H1 (cell line): ENCODE measurements at regions not wholly inside any gene's neighbourhood (a gene's known extent, or its start where the extent isn't known, plus 50 kb on each side); places are given as distances from the start of the nearest gene placed in this dataset.

ENCODE experiments used
- CTCF ChIA-PET: fragments of 300-600 bp; sonication (Branson Sonifier 250); formaldehyde crosslinking; loops from one replicate; lab custom pipeline; 2021; ENCODE audit not compliant: partially characterized antibody; lab: Charles Lee
- POLR2A ChIA-PET: fragments of 300-600 bp; sonication (Branson Sonifier 250); formaldehyde crosslinking; loops from one replicate; lab custom pipeline; 2021; ENCODE audit warnings: inconsistent platforms; ENCODE audit not compliant: partially characterized antibody; lab: Charles Lee
- DNase-seq, 2 experiments: peaks; one replicate each; pipeline versions ENCODE4 v3.0.0 to v3.0.0-alpha.2; 2010 to 2022; ENCODE audit warnings: low spot score in 2 of 2, low read depth in 1 of 2, mixed read lengths in 1 of 2
- FAIRE-seq: peaks from 2 replicates; lab custom pipeline; 2011; peaks lifted over from hg19 to GRCh38; lab: Jason Lieb, UNC
- H2AFZ ChIP-seq: 2 replicates; pipeline ENCODE4 v1.8.1; 2012; ENCODE audit warnings: low read length, inconsistent platforms
- H2AK5ac ChIP-seq: 2 replicates; pipeline ENCODE4 v1.6.1; 2013; ENCODE audit warnings: low read depth, low read length
- H2BK120ac ChIP-seq: replicated peaks from 2 replicates; pipeline ENCODE3; 2013; ENCODE audit warnings: low read depth, low read length, inconsistent platforms
- H2BK12ac ChIP-seq: 2 replicates; pipeline ENCODE4 v1.6.1; 2013; ENCODE audit warnings: low read depth, low read length
- H2BK15ac ChIP-seq: 2 replicates; pipeline ENCODE4 v1.6.1; 2013; ENCODE audit warnings: low read length
- H2BK20ac ChIP-seq: 2 replicates; pipeline ENCODE4 v1.6.1; 2013; ENCODE audit warnings: low read length
- H2BK5ac ChIP-seq: 2 replicates; pipeline ENCODE4 v1.6.1; 2013; ENCODE audit warnings: low read depth, low read length
- H3K14ac ChIP-seq: 2 replicates; pipeline ENCODE4 v1.6.1; 2013; ENCODE audit warnings: inconsistent platforms; ENCODE audit not compliant: insufficient read length
- H3K18ac ChIP-seq: 2 replicates; pipeline ENCODE4 v1.6.1; 2013; ENCODE audit warnings: low read length; ENCODE audit errors: extremely low read depth
- H3K23ac ChIP-seq: 2 replicates; pipeline ENCODE4 v1.6.1; 2013; ENCODE audit warnings: inconsistent platforms; ENCODE audit not compliant: insufficient read length
- H3K23me2 ChIP-seq: 2 replicates; pipeline ENCODE4 v1.6.1; 2013; ENCODE audit warnings: low read depth, low read length
- H3K27ac ChIP-seq: 2 replicates; pipeline ENCODE4 v1.6.1; 2011; ENCODE audit warnings: low read depth, low read length, inconsistent platforms
- H3K27me3 ChIP-seq, 4 experiments: replicated peaks in 1 of 4; 1 replicate in 1 of 4; 2 replicates in 3 of 4; pipeline versions ENCODE4 v1.6.1 to v1.8.1; 2011 to 2013; ENCODE audit warnings: low read length in 3 of 4, mild to moderate bottlenecking in 3 of 4, inconsistent platforms in 2 of 4, mixed read lengths in 2 of 4, moderate library complexity in 1 of 4; ENCODE audit not compliant: control insufficient read depth in 3 of 4, insufficient read depth in 3 of 4; ENCODE audit errors: extremely low read depth in 1 of 4
- H3K36me3 ChIP-seq, 4 experiments: 2 replicates each; pipeline versions ENCODE4 v1.6.1 to v1.8.1; 2011 to 2013; ENCODE audit warnings: mild to moderate bottlenecking in 4 of 4, low read length in 3 of 4, moderate library complexity in 2 of 4, control low read depth in 1 of 4, inconsistent platforms in 1 of 4; ENCODE audit not compliant: insufficient read depth in 4 of 4, control insufficient read depth in 2 of 4
- H3K4ac ChIP-seq: replicated peaks from 2 replicates; pipeline ENCODE3; 2013; ENCODE audit warnings: low read length, low read depth, mixed read lengths, inconsistent platforms; ENCODE audit not compliant: insufficient read length
- H3K4me1 ChIP-seq, 4 experiments: replicated peaks in 1 of 4; 1 replicate in 1 of 4; 2 replicates in 3 of 4; pipeline versions ENCODE4 v1.6.1 to v1.8.1; 2011 to 2013; ENCODE audit warnings: low read length in 3 of 4, inconsistent platforms in 2 of 4, mixed read lengths in 1 of 4; ENCODE audit not compliant: insufficient read depth in 4 of 4, control insufficient read depth in 3 of 4
- H3K4me2 ChIP-seq, 2 experiments: 2 replicates each; pipeline versions ENCODE4 v1.6.1 to v1.8.1; 2011 to 2013; ENCODE audit warnings: low read depth in 2 of 2, low read length in 2 of 2, control low read depth in 1 of 2, inconsistent platforms in 1 of 2, mild to moderate bottlenecking in 1 of 2; ENCODE audit not compliant: insufficient read depth in 1 of 2
- H3K4me3 ChIP-seq, 4 experiments: fragments of 200-600, 300-600 bp in 1 of 4; sonication (generic), shearing (Covaris generic), sonication (Bioruptor Twin) in 1 of 4; 2 replicates each; pipeline versions ENCODE4 v1.5.1 to v1.8.1; 2011 to 2016; ENCODE audit warnings: low read length in 4 of 4, low read depth in 3 of 4, control low read depth in 2 of 4, inconsistent platforms in 2 of 4, mild to moderate bottlenecking in 2 of 4, mixed read lengths in 1 of 4, moderate library complexity in 1 of 4; ENCODE audit not compliant: insufficient read depth in 2 of 4; ENCODE audit errors: extremely low read depth in 1 of 4
- H3K56ac ChIP-seq: replicated peaks from 2 replicates; pipeline ENCODE3; 2013; ENCODE audit warnings: low read depth, mild to moderate bottlenecking, mixed read lengths, low read length, inconsistent platforms; ENCODE audit not compliant: insufficient read length
- H3K79me1 ChIP-seq: 2 replicates; pipeline ENCODE4 v1.6.1; 2013; ENCODE audit warnings: low read depth, low read length, control low read depth
- H3K79me2 ChIP-seq, 2 experiments: 2 replicates each; pipeline versions ENCODE4 v1.6.1 to v1.8.1; 2012 to 2013; ENCODE audit warnings: low read length in 2 of 2, mild to moderate bottlenecking in 2 of 2, inconsistent platforms in 1 of 2; ENCODE audit not compliant: insufficient read depth in 2 of 2, control insufficient read depth in 1 of 2
- H3K9ac ChIP-seq, 4 experiments: replicated peaks in 1 of 4; 1 replicate in 1 of 4; 2 replicates in 3 of 4; pipeline versions ENCODE4 v1.6.1 to v1.8.1; 2011 to 2013; ENCODE audit warnings: low read depth in 3 of 4, low read length in 3 of 4, control low read depth in 2 of 4, mild to moderate bottlenecking in 2 of 4, moderate library complexity in 2 of 4, inconsistent platforms in 1 of 4; ENCODE audit errors: extremely low read depth in 1 of 4
- H3K9me3 ChIP-seq, 2 experiments: 2 replicates each; pipeline versions ENCODE4 v1.6.1 to v1.8.1; 2012 to 2013; ENCODE audit warnings: mild to moderate bottlenecking in 2 of 2, moderate library complexity in 2 of 2, control low read depth in 1 of 2, inconsistent platforms in 1 of 2, low read depth in 1 of 2, low read length in 1 of 2, mixed read lengths in 1 of 2; ENCODE audit not compliant: insufficient read depth in 2 of 2
- H4K20me1 ChIP-seq, 2 experiments: replicated peaks in 1 of 2; 2 replicates each; pipeline versions ENCODE3 to v1.8.1; 2011 to 2013; ENCODE audit warnings: inconsistent platforms in 2 of 2, low read length in 2 of 2, mild to moderate bottlenecking in 1 of 2; ENCODE audit not compliant: insufficient read depth in 2 of 2, control insufficient read depth in 1 of 2
- H4K5ac ChIP-seq: 2 replicates; pipeline ENCODE4 v1.6.1; 2013; ENCODE audit warnings: low read length, low read depth, mixed read lengths, inconsistent platforms; ENCODE audit not compliant: insufficient read length
- H4K8ac ChIP-seq: 2 replicates; pipeline ENCODE4 v1.8.0; 2013; ENCODE audit warnings: mild to moderate bottlenecking, moderate library complexity, low read length, inconsistent platforms; ENCODE audit not compliant: insufficient read depth; ENCODE audit errors: extremely low read depth
- H4K91ac ChIP-seq: replicated peaks from 2 replicates; pipeline ENCODE3; 2013; ENCODE audit warnings: low read length, mixed read lengths, inconsistent platforms; ENCODE audit not compliant: insufficient read length
- ATF2 ChIP-seq: IDR thresholded peaks from 2 replicates; pipeline ENCODE4 v1.6.1; 2012; ENCODE audit warnings: low read length, inconsistent platforms
- BACH1 ChIP-seq: IDR thresholded peaks from 2 replicates; pipeline ENCODE4 v1.6.1; 2012; ENCODE audit warnings: low read length, improper control_type of control experiment
- BCL11A ChIP-seq, 2 experiments: IDR thresholded peaks; one replicate each; pipeline ENCODE4 v1.6.1; 2011; ENCODE audit warnings: low read depth in 2 of 2, low read length in 2 of 2, mild to moderate bottlenecking in 2 of 2
- CREB1 ChIP-seq: IDR thresholded peaks from 2 replicates; pipeline ENCODE4 v1.6.1; 2012; ENCODE audit warnings: inconsistent platforms
- GTF2F1 ChIP-seq: IDR thresholded peaks from 2 replicates; pipeline ENCODE4 v1.6.1; 2012; ENCODE audit warnings: low read depth, low read length, improper control_type of control experiment, borderline replicate concordance
- JUN ChIP-seq: IDR thresholded peaks from 2 replicates; pipeline ENCODE4 v1.6.1; 2011; ENCODE audit warnings: low read depth, mild to moderate bottlenecking, improper control_type of control experiment, low read length
- JUND ChIP-seq: IDR thresholded peaks from 2 replicates; pipeline ENCODE4 v1.6.1; 2011; ENCODE audit warnings: mild to moderate bottlenecking, improper control_type of control experiment, low read length
- KDM5A ChIP-seq: fragments of 200-600 bp; IDR thresholded peaks from 2 replicates; pipeline ENCODE4 v1.7.1; 2012; ENCODE audit warnings: mild to moderate bottlenecking, low read length, inconsistent platforms, mixed read lengths
- MAX ChIP-seq: IDR thresholded peaks from 2 replicates; pipeline ENCODE4 v1.6.1; 2012; ENCODE audit warnings: inconsistent platforms
- RBBP5 ChIP-seq: IDR thresholded peaks from 2 replicates; pipeline ENCODE4 v1.7.1; 2012; ENCODE audit warnings: low read depth, mild to moderate bottlenecking, inconsistent platforms, low read length, moderate library complexity, borderline replicate concordance
- TBP ChIP-seq: IDR thresholded peaks from 2 replicates; pipeline ENCODE4 v1.6.1; 2011; ENCODE audit warnings: low read depth, low read length, improper control_type of control experiment
- TEAD4 ChIP-seq: IDR thresholded peaks from 2 replicates; pipeline ENCODE4 v1.6.1; 2012; ENCODE audit warnings: low read depth, low read length, inconsistent platforms, mixed read lengths
- USF2 ChIP-seq: IDR thresholded peaks from 2 replicates; pipeline ENCODE4 v1.6.1; 2011; ENCODE audit warnings: low read length, improper control_type of control experiment
- WGBS, 2 experiments: shearing (Covaris generic) in 1 of 2; methylation state at CpG; one replicate each; pipeline versions ENCODE4 v1.1.6 to v1.1.7; 2013 to 2015; ENCODE audit warnings: low lambda C conversion rate in 2 of 2, mixed read lengths in 2 of 2, inconsistent platforms in 1 of 2, low coverage in 1 of 2, missing lambda C conversion rate in 1 of 2; ENCODE audit not compliant: insufficient replicate concordance in 2 of 2, insufficient coverage in 1 of 2, insufficient read length in 1 of 2; ENCODE audit errors: extremely low coverage in 1 of 2, missing lambda C conversion rate in 1 of 2; 5-methylcytosine and 5-hydroxymethylcytosine counted together

GRCh38 chr2:12316476-12316875 lies 400.3 kb upstream of the TRIB2 start:
- 84% methylated on average over 3 of the region's 3 CpGs; no CpG with 5 or more reads in 1 of the 2 experiments for WGBS, 2 experiments
- Histone ChIP-seq H3K18ac (no peak overlapping the region), H3K4me3 (no peak overlapping the region), H3K56ac (no peak overlapping the region), H4K8ac (no peak overlapping the region), H4K91ac (no peak overlapping the region), H3K4ac (no peak overlapping the region), H3K4me1 (peaks cover 1 to 10% (median 4%) of the 10 kb centered on the region in 4 experiments; a peak in 4 of 7 replicates), H4K5ac (no peak overlapping the region), H2BK120ac (no peak overlapping the region), H2BK15ac (no peak overlapping the region), H2BK20ac (no peak overlapping the region), H3K4me2 (no peak overlapping the region), H3K79me1 (no peaks in the 10 kb centered on the region), H2AK5ac (no peak overlapping the region), H2AFZ (no peak overlapping the region), H3K36me3 (no peaks in the 10 kb centered on the region), H3K27me3 (no peaks in the 10 kb centered on the region), H2BK5ac (no peak overlapping the region), H3K79me2 (no peaks in the 10 kb centered on the region), H3K9ac (no peak overlapping the region), H3K23me2 (no peaks in the 10 kb centered on the region), H2BK12ac (no peak overlapping the region), H3K9me3 (no peaks in the 10 kb centered on the region), H3K14ac (no peak overlapping the region), H4K20me1 (no peaks in the 10 kb centered on the region), H3K23ac (no peak overlapping the region), H3K27ac (no peak overlapping the region)
- FAIRE-seq (no peak), DNase-seq (no peak)
- POLR2A ChIA-PET: no interaction called here
- CTCF ChIA-PET: interaction anchor here (1.0 to 1.2 kb wide), 2 partner anchors 10 to 400 kb away, joined by 3 read pairs; no protein-coding TSS in a partner anchor
- TF ChIP-seq USF2 (no peak), TBP (no peak), CREB1 (no peak), GTF2F1 (no peak), RBBP5 (no peak), TEAD4 (no peak), BCL11A (IDR thresholded peaks at IDR 0.05; ENCODE audit: low read depth in 2 of 2, low read length in 2 of 2) (no peak), JUND (no peak), BACH1 (no peak), MAX (no peak), JUN (no peak), ATF2 (no peak), KDM5A (no peak)
